Bone marrow (tissue), 2 donors: ENCODE measurements at regions not wholly inside any gene's neighbourhood (a gene's known extent, or its start where the extent isn't known, plus 50 kb on each side); places are given as distances from the start of the nearest gene placed in this dataset.
A peak's percentile ranks its signal among the peaks of the same experiment; 100 is the strongest.

Experiments
- DNase-seq, 2 donors: peaks; one replicate each; lab custom pipeline; 2025; lab: John Stamatoyannopoulos, UW

DNA sequence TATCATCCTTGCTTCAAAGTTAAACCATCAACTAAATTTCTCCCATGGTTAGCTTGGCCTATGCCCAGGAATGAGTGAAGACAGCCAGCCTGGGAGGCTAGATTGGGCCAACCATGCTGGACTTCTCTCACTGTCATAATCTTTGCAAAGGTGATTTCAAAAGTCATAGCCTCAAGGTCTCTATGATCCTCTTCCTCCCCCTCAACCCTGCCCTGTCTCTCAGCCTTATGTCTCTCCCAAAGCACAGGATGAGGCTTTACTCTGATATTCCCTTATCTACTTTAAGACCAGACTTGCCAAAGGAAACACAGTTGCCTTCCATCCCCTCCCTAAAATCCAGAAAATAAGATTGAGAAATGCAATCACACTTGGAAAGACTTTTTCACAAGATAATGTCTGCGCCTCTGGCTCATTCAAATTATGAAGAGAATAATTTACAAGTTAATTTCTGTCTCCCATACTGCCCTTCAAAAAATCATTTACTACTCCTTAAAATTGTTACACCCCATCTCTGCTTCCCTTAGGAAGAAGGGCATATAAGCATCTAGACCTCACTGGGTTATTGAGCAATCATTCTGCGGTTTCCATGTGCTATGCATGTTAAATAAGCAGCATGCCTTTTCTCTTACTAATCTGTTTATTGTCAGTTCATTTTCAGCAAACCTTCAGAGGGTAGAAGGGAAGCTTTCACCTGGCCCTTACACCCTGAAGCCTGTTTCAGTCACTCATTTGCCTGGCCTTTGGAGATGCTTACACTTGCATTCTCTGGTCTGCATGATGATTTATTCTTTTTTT lies 113.8 kb upstream of the ANKRD55 start:
- DNase-seq: no peak

DNA sequence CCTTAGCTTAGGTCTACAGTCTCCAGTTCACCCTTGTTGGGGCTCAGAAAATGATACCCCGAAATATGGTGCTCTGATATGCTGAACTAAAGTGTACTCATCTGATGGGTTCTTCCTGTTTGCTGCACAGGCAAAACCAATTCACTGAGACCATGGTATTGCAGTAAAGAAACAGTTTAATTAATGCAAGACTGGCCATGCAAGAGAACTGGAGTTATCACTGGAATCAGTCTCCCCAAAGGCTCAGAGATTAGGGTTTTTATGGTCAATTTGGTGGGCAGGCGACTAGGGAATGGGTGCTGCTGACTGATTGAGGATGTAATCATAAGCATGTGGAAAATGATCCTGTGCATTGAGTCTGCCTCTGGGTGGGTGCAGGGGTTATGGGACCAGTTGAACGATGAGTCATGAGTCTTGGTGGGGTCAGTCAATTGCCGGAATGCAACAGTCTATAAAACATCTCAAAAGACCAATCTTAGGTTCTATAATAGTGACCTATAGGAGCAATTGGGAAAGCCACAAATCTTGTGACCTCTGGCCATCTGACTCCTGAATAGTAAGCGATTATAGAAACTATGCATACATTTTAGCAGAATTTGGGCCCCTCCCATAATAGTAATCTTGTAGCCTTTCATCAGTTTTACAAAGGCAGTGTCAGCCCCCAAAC lies 113.0 kb upstream of the ANKRD55 start:
- DNase-seq: no peak

DNA sequence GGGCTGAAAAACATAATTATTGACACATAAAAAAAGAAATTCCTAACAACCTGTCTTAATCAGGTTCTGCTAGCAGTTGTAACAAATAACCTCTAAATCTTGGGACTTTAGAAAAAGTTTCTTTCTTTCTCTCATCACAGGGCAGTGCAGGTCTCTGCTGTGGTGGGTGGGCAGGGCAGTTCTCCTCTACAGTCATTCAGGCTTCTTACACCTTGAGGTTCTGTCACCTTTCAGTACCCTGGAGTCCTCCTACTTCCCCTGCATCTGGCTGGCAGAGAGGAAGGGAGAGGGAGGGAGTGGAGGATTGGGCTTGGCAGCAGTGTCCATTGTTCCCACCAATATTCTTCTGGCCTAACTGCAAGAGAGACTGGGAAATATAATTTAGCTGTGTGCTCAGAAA lies 112.2 kb upstream of the ANKRD55 start:
- DNase-seq: no peak

DNA sequence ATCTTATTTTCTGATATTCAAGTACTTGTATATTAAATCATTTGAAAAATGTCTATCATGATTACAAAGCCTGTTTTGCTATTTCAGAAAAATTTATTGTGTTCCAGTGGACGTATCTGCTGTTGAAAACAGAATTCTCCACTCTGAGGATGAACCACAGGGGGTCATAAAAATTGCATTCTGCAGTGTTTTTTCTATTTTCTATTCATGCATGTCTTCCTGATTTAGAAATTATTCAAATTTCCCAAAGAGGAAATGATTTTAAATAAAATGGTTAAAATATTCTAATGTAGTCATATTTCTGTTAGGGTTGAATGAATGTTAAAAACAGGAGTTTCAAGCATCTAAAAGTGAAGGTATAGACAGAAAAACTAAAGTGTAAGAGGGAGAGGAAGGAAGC lies 111.5 kb upstream of the ANKRD55 start:
- DNase-seq: no peak

DNA sequence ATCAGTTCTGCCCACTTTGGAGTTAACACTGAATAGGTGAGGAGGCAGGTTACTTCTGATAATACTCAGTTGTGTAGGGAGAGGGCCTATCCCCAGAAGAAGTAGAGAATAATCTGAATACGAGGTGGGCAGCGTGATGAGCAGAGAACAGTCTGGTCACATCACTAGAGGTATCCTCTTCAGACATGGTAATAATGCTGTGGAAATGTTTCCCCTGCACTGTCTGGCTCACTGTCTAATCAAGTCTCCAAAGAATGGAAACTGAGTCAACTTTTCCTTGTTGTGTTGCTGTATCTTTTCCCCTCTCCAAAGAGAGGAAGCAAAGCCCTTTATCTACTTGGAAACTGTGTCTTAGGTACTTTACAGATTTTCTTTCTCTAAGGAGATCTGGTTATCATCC lies 110.9 kb upstream of the ANKRD55 start:
- no peak for DNase-seq

DNA sequence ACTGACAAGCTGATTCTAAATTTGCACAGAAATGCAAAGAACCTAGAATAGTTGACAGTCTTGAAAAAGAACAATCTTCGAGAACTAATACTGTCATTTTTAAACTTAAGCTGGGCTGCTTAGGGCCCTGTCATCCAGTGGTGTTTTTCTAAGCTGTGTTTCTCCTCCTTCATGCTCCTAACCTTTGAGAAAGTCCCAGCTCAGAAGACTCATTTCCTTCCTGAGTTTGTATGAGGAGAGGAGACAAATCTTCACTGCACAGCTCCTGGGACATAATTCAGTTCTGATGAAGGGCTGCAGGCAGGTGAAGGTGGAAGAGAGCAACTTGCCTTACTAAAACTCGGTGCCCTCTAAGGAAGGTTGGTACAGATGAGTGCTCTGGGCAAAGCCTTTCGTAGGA lies 109.5 kb upstream of the ANKRD55 start:
- no peak for DNase-seq

DNA sequence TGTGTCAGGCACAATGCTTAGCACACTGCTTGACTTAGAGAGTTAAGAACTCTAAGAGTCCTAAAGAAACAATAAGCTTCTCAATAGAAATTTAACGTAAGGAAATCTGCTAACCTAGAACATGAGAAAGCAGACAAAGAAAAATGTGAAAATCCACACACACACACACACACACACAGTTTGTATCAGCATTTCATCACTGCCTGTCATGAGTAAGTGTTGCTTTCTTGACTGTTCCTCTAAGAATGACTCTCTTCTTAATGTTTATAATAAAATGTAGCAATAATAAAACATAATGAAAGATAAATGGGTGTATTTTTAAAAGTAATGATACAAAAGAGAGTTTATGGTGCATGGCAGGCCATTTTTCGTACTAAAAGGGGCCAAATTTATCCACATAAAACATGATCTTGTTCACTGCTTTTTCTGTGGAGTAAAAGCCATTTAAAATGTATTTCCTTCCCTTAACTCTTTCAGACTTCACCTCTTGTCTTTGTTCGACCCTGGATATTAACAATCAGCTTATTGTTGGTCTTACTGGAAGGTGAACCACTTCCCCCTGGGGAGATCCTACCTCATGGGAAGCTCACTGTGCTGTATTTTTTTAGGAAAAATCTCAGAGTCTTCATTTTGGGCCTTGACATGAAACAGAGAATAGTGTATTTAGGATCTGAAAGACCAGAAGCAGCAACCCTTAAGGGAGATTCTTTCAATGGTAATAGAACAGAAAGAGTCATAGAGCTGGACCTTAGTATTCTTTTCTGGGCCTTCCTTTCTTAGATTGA lies 107.3 kb upstream of the ANKRD55 start:
- no peak for DNase-seq

DNA sequence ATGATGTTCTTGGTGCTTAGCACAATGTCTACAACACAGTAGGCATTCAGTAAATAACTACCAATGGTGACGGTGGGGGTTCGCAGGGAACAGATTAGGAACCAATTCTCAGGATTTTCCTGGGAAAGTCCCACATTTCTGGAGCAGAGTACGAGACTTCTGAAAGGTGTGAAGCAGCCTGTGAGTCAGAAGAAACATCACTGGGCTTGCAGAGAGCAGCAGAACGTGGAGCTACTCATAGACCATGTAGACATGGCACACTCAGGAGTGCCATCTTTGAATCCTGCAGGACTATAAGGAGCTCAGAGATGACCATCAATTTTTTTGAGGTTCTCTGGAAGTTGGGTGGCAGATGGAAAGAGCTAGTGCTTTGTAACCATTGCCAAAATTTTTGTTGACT lies 106.6 kb upstream of the ANKRD55 start:
- no peak for DNase-seq

DNA sequence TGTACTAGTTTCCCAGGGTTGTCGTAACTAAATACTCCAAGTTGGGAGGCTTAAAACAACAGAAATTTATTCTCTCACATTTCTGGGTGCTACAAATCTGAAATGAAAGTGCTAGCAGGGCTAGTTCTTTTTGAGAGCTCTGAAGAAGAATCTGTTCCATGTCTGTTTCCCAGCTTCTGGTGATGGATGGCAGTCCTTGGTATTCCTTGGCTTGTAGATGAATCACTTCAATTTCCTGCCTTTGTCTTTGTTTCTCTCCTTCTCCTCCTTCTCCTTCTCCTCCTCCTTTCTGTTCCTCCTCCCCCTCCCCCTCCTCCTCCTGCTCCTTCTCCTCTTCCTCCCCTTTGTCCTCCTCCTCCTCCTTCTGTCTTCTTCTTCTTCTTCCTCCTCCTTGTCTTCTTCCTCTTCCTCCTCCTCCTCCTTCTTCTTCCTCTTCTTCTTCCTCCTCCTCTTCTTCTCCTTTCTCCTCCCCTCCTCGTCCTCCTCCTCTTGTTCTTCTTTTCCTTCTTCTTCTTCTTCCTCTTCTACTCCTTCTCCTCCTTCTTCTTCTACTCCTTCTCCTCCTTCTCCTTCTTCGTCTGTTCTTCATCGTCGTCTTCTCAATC lies 104.7 kb upstream of the ANKRD55 start:
- DNase-seq: no peak

DNA sequence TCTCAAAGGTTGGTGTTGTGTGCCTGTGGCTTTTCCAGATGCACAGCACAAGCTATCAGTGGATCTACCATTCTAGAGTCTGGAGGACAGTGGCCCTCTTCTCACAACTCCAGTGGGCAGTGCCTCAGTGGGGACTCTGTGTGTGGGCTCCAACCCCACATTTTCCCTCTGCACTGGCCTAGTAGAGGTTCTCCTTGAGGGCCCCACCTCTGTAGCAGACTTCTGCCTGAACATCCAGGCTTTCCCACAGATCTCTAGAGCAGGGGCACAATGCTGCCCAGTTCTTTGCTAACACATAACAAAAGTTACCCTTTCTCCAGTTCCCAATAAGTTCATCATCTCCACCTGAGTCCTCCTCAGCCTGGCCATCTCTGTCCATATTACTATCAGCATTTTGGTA lies 102.1 kb upstream of the ANKRD55 start:
- DNase-seq: no peak

DNA sequence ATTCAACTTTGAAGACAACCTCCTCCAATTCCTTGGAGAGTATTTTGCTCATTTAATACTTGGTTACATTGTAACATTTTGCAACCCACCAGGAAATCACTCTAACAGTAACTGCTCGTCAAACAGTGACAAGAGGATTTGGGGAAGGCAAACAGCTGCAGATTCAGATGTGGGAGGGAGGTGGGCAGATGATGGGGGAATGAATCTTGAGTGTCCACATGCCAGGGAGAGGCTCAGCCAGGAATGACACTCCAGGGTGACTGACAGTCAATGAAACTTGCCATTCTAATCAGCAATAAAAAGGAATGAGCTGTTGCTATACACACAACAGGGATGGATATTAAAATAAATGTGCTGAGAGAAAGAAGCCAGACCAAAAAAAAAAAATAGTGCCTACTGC lies 97.7 kb upstream of the ANKRD55 start:
- DNase-seq: peak in 1 of 2 donors; percentile 34

DNA sequence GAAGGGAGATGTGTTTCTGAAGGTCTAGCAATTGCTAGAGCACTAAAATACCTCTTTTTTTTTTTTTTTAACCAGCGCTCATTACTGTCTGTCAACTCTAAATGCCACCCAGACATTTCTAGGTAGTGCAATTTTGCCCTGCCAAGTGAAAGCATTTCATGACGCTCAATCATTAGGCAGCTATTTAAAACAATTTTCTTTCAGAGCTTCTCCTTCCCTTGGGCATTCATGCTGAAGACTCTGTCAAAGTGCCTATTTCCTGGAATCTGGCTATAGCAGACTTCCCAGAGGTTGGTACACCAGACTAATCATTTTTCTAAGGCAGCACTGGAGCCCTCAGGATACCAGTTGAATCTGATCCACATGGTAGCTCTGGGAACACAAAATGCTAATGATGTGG lies 97.0 kb upstream of the ANKRD55 start:
- DNase-seq: no peak

DNA sequence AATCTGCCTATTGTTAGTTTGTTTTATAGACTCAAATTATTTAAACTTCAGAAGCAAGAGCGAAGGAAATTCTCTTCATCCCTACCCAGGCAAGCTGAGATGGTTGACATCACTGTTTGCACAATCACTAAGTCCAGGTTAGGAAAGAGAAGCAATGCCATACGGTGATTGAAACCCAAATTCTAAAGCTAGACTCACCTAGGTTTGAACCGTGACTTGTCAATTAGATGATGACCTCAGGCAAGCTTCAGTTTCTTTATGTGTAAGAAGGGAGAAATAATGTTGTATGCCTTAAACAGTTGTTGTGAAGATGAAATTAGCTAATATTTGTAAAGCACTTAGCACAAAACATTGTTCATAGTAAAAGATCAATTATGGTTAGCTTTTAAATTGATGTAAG lies 96.5 kb upstream of the ANKRD55 start:
- no peak for DNase-seq

DNA sequence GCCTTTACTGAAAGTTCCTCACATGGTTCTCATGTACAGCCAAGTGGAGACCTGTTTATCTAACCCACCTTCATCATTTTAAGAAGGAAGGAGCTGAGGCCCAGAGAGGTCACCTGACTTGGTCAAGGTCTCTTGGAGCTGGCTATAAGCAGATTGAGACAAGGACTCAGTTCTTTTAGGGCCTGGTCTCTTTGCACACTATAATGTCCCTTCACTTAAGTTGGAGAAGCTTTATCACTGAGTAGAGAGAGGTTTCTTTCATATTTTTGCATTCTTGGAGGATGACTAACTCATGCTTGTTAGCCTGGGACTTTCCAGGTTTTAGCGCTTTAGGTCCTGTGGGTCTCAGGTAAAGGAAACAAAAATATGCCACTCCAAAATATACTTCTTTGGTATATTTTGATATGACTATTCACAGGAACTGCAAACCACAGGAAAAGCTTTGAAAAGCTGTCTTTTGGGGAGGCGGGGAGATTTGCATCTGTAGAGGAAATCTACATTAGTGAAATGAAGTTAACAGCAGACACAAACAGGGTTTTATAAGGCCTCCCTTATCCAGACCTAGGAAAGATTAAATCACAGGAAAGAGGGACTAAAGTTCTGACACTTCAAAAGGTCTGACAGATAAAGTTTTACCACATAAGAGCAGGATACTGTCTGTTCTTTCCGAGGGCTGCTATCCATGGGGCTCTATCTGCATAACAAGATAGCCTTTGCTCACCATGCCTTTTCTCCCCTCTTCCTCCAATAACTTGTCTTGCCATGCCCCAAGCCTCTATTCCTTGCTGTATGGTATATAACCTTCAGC lies 95.8 kb upstream of the ANKRD55 start:
- peak in 1 of 2 donors; percentile 35 for DNase-seq

DNA sequence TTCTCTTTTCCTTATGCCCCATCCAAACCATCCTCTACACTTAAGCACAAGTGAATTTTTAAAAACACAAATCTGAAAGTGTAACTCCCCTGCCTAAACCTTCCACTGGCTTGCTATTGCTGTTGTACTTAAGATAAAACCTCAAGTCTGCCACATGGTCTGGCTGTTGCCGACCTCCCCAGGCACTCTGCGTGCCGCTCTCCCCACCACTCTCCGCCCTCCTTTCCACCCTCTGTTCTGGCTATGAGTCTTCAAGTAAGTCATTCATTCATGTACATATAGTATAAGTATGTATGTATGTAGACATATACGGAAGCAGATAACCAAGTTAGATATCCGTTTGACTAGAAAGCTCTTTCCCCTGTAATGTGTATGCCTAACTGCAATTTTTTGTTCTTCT lies 94.7 kb upstream of the ANKRD55 start:
- DNase-seq: no peak

DNA sequence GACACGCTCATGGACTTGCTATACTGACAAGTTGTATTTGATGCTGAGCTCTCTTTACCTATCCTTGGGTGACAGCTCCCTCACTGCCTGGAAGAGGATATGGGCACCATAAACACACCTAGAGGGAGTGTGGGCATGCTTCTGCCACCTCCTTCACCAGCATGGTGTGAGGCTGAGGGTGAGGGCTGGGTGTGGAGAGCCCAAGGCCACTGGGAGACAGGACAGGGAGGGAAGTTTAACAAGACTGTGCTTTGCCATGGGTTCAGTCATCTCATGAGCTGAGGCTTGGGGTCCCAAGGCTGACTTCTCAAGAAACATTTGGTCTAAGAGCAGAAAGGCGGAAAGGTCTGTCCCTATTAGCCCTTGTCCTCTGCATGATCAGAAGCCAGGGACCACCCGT lies 93.6 kb upstream of the ANKRD55 start:
- no peak for DNase-seq

DNA sequence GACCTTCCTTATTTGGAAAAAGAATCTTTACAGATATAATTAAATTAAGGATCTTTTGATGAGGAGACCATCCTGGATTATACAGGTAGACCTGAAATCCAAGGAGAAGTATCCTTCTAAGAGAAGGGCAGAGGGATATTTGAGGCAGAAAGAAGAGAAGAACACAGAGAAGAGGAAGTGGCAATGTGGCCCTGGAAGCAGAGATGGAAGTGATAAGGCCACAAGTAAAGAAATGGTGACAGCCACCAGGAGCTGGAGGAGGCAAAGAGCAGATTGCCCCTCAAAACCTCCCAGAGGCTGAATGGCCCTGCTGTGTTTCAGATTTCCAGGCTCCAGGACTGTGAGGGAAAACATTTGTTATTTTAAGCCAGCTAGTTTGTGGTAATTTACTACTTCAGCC lies 93.0 kb upstream of the ANKRD55 start:
- DNase-seq: peak in 1 of 2 donors; percentile 24

DNA sequence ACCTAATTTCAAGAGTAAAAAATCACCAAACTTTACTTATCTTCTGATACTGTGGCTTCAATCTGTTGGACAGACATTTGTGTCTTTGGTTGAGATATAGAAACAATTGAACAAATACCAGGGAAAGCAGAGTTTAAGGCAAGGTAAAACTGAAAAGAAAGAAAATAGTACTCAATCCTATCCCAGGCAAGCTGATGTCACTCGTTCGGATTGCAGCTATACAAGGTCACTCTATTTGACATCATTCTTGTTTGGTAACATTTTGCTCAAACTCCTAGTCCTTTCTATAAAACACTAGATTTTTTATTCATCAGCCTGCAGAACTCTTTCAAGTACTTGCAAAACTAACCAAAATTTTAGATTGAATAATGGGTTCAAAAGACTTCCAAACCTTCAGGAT lies 91.9 kb upstream of the ANKRD55 start:
- DNase-seq: no peak

DNA sequence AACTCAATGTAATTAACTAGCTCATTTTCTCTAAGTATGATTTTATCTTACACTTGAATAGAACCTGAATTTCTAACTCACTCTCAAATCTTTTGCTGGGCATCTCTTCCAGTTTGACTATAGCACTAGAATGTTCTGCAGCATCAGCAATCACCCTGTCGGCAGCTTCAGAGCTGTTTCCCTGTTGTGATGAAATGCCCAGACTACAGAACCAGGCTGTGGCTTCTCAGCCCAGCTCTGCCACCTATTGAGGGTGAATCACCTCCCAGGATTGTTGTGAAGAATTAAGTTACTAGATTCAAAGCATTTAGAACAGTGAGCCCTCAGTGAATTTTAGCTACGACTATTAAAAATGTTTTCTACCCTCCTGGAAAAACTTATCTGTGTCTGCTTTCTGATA lies 90.4 kb upstream of the ANKRD55 start:
- no peak for DNase-seq

DNA sequence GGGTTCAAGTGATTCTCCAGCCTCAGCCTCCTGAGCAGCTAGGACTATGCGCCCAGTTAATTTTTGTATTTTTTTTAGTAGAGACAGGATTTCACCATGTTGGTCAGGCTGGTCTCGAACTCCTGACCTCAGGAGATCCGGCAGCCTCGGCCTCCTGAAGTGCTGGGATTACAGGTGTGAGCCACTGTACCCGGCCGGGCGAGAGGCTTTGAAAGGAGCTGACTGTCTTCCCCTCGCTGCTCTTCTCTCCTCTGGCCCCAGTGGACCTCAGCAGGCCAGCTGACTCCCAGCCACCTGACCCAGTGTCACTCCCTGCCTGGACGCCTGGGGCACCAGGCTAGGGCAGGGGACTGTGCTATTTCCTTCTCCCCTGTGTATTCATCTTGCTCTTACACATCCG lies 89.5 kb upstream of the ANKRD55 start:
- no peak for DNase-seq

DNA sequence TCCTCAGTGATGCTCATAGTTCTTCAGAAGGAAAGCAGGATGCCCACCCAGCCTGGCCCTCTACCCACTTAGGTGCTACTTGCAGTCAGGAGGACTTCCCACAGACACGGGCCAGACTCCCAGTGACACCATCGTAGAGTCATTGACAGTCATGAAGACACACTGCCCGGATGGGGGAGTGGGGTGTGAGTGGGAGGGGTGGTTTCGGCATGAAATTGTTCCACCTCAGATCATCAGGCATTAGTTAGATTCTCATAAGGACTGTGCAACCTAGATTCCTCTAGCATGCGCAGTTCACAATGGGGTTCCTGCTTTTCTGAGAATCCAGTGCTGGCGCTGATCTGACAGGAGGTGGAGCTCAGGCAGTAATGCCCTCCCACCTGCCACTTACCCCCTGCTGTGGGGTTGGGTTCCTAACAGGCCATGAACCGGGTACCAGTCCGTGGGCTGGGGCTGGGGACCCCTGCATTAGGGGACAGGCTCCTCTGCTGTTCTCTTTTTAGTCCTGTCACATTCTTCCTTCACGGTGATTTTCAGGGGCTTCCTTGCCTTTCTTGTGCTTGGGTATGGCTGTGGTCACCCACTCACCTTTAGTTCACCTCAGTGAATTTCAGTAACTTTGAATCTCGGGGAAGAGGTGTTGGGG lies 88.2 kb upstream of the ANKRD55 start:
- DNase-seq: no peak
